Right lung (tissue), 2 donors: ENCODE measurements at regions not wholly inside any gene's neighbourhood (a gene's known extent, or its start where the extent isn't known, plus 50 kb on each side); places are given as distances from the start of the nearest gene placed in this dataset.

Experiments used
- DNase-seq, 2 donors: peaks; one replicate each; pipeline ENCODE4 v3.0.0-alpha.2; 2013

- DNase-seq, result peak; percentile 13 to 47
These were observed 363.9 kb downstream of the PREX1 start for GRCh38 chr20:48463916-48464315.

GRCh38 chr20:48463096-48463720, 364.6 kb downstream of the PREX1 start:
- DNase-seq, result no peak

GRCh38 chr20:48461735-48462119, 366.1 kb downstream of the PREX1 start:
- DNase-seq, result no peak

DNA sequence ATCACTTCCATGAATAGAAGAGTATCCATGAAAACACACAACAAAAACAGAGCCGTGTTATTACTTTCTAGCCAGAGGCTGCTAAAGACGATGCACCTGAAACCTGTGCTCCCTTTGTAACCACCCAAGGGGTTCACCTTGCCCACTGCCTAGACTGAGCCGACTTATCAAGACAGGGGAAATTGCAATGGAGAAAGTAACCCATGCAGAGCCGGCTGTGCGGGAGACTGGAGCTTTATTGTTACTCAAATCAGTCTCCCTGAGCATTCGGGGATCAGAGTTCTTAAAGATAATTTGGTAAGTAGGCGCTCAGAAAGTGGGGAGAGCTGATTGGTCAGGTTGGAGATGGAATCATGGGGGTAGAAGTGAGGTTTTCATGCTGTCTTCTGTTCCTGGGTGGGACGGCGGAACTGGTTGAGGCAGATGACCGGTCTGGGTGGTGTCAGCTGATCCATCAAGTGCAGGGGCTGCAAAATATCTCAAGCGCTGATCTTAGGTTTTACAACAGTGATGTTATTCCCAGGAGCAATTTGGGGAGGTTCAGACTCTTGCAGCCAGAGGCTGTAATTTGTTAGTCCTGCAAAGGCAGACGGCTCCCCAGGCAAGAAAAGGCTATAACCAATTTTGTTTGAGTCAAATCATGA, 366.6 kb downstream of the PREX1 start:
- no peak for DNase-seq

GRCh38 chr20:48460681-48461080, 367.1 kb downstream of the PREX1 start:
- no peak for DNase-seq

DNA sequence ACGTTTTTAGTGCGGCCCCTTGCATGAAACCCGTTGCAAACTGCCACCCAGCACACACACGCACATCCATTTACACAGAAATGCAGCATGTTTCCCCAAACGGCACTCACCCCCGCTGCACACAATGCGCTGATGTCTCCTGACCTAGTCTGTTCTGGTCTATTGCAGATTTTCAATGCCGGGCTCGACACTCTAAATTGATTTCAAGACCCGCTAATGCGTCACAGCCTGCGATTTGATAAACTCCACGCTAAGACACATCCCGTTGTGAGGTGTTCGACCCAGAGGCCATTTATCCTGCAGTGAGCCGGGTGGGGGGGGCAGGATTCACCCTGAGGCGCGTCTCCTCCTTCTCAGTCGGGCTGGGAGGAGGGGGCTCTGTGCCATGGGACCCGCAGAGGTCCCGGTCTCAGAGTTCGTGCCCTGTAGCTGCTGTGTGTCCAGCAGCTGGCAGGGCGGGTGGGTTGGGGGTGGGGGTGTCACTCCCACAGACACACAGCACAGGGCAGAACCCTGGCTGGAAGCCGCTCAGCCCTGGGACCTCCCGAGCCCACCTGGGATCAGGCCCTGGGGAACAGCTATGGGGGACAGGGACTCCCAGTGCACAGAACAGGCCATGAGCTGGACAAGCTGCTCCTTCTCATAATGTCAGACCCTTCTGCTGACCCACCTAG, 367.9 kb downstream of the PREX1 start:
- DNase-seq, result no peak

GRCh38 chr20:48458601-48459385, 369.0 kb downstream of the PREX1 start:
- no peak for DNase-seq

GRCh38 chr20:48458003-48458377, 369.8 kb downstream of the PREX1 start:
- no peak for DNase-seq

- DNase-seq, result no peak
These were observed 370.4 kb downstream of the PREX1 start for GRCh38 chr20:48457193-48458002.

DNA sequence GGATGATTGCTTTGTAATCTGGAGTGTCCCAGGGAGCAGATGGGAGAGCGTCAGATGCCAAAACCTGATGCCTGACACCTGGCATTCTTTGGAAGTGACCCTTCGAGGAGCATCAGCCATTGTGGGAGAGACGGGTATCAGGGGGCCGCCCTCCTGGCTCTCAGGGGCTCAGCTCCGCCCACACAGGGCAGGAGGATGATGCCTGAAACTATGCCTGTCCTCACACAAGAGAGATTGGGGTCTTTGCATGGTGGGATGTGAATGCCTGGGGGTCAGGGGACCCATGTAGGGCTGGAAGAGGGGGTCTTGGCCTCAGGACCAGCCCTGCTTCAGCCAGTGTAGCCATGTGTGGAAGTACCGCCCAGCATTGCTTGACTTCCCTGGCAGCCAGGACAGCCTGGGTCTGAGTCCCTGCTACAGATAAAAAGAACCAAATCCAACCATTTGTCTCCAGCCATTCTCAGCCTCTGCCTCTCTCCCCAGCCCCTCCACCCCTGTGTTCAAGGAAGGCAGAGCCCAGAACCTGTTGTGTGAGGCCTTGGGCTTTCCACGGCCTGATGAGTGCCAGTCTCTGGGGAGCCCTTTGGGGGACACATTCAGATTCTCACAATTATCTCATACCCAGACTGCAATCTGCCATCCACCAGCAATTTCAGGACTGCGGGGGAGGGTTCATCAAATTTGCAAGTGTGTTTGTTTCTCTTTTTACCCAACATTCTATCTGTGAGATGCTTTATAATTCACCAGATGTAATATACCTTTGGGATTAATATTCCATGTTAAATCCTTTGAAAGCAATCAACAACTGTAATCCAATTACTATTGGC, 371.2 kb downstream of the PREX1 start:
- DNase-seq, result no peak

- no peak for DNase-seq
These were observed 372.0 kb downstream of the PREX1 start for GRCh38 chr20:48455651-48456365.

- DNase-seq, result no peak
These were observed 372.9 kb downstream of the PREX1 start for GRCh38 chr20:48454671-48455490.

DNA sequence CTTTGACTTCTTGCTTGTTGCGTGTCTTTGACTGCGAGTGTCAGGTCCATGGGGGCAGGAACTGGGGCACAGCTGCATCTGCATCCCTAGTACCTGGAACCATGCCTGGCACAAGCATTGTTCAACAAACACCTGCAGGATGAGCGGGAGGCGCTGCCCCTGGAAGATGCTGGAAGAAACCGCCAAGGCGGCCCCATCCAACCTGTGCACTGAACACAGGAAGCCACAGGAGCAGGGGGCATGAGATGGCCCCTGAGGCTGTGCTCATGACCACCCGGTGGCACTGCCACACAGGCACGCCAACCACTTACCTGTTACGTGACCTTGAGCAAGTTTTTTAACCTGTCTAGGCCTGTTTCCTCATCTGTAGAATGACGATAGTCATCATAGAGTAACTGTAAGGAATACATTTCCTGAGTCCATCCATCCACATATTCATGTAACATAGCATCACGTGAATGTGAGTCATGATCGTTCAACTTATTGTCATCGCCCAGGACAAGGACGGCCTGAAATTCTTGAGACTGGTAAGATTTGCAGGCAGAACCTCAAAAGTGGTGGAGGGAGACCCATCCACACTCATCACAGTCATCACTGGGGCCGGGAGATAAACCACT, 374.2 kb downstream of the PREX1 start:
- no peak for DNase-seq

- DNase-seq, result no peak
These were observed 376.4 kb downstream of the PREX1 start for GRCh38 chr20:48451401-48451800.

- DNase-seq, result no peak
These were observed 378.9 kb downstream of the PREX1 start for GRCh38 chr20:48448666-48449600.

GRCh38 chr20:48447456-48447855, 380.3 kb downstream of the PREX1 start:
- no peak for DNase-seq

GRCh38 chr20:48445827-48446226, 382.0 kb downstream of the PREX1 start:
- DNase-seq, result no peak

GRCh38 chr20:48444249-48444648, 383.6 kb downstream of the PREX1 start:
- DNase-seq, result no peak
